HG02870 (cell line): ENCODE measurements at regions not wholly inside any gene's neighbourhood (a gene's known extent, or its start where the extent isn't known, plus 50 kb on each side); places are given as distances from the start of the nearest gene placed in this dataset.
"Not testable (repeated sequence)": the region's sequence is repeated elsewhere in the genome, so short reads cannot be mapped to it uniquely, and the experiment has no call there.

Experiments
- ATAC-seq: cut with Tn5 transposase; IDR thresholded peaks from one replicate; pipeline ENCODE4 v1.9.1; 2021; ENCODE audit warnings: mild to moderate bottlenecking, moderate library complexity; ENCODE audit not compliant: unreplicated experiment

- no peak for ATAC-seq
Measured at GRCh38 chr4:91837608-91838029, 466.1 kb upstream of the GRID2 start.

GRCh38 chr4:91838181-91838861 is 465.4 kb upstream of the GRID2 start:
- no peak for ATAC-seq

GRCh38 chr4:91840359-91840758 is 463.4 kb upstream of the GRID2 start:
- no peak for ATAC-seq

GRCh38 chr4:91846233-91846632 is 457.5 kb upstream of the GRID2 start:
- ATAC-seq = no peak

GRCh38 chr4:91851456-91851855 is 452.3 kb upstream of the GRID2 start:
- no peak for ATAC-seq

- ATAC-seq = no peak
Measured at GRCh38 chr4:91887926-91888325, 415.8 kb upstream of the GRID2 start.

GRCh38 chr4:91891217-91891616 is 412.5 kb upstream of the GRID2 start:
- not testable (repeated sequence) for ATAC-seq

GRCh38 chr4:91894006-91894405 is 409.8 kb upstream of the GRID2 start:
- ATAC-seq = no peak

GRCh38 chr4:91904556-91904955 is 399.2 kb upstream of the GRID2 start:
- ATAC-seq = no peak

GRCh38 chr4:91909963-91910362 is 393.8 kb upstream of the GRID2 start:
- no peak for ATAC-seq

GRCh38 chr4:91914176-91914804 is 389.5 kb upstream of the GRID2 start:
- no peak for ATAC-seq

GRCh38 chr4:91916219-91916618 is 387.5 kb upstream of the GRID2 start:
- no peak for ATAC-seq

- ATAC-seq = no peak
Measured at GRCh38 chr4:91924625-91925024, 379.1 kb upstream of the GRID2 start.

- no peak for ATAC-seq
Measured at GRCh38 chr4:91935217-91935616, 368.5 kb upstream of the GRID2 start.

GRCh38 chr4:91936311-91936710 is 367.5 kb upstream of the GRID2 start:
- ATAC-seq = no peak

GRCh38 chr4:91957963-91958362 is 345.8 kb upstream of the GRID2 start:
- ATAC-seq = no peak

GRCh38 chr4:91958596-91958995 is 345.2 kb upstream of the GRID2 start:
- ATAC-seq = no peak

GRCh38 chr4:91961504-91961903 is 342.3 kb upstream of the GRID2 start:
- no peak for ATAC-seq

GRCh38 chr4:91963486-91963885 is 340.3 kb upstream of the GRID2 start:
- no peak for ATAC-seq

- no peak for ATAC-seq
Measured at GRCh38 chr4:91965166-91965565, 338.6 kb upstream of the GRID2 start.

- no peak for ATAC-seq
Measured at GRCh38 chr4:91973479-91974153, 330.1 kb upstream of the GRID2 start.

- ATAC-seq = no peak
Measured at GRCh38 chr4:91984466-91984865, 319.3 kb upstream of the GRID2 start.
